ENCODE measurements at regions not wholly inside any gene's neighbourhood (a gene's known extent, or its start where the extent isn't known, plus 50 kb on each side); places are given as distances from the start of the nearest gene placed in this dataset.
"Not testable (repeated sequence)": the region's sequence is repeated elsewhere in the genome, so short reads cannot be mapped to it uniquely, and the experiment has no call there.

- no peak for DNase-seq (ENCODE audit: low read depth in 2 of 3, low spot score in 2 of 3)
Observed at GRCh38 chr3:107216229-107216628, 161.0 kb upstream of the CCDC54 start.

- DNase-seq (ENCODE audit: low read depth in 2 of 3, low spot score in 2 of 3), result no peak
Observed at GRCh38 chr3:107216711-107217110, 160.5 kb upstream of the CCDC54 start.

- DNase-seq (ENCODE audit: low read depth in 2 of 3, low spot score in 2 of 3), result no peak
Observed at GRCh38 chr3:107217172-107217571, 160.1 kb upstream of the CCDC54 start.

- DNase-seq (ENCODE audit: low read depth in 2 of 3, low spot score in 2 of 3), result no peak
Observed at GRCh38 chr3:107218864-107219269, 158.4 kb upstream of the CCDC54 start.

GRCh38 chr3:107220538-107220937 is 156.7 kb upstream of the CCDC54 start:
- no peak for DNase-seq (ENCODE audit: low read depth in 2 of 3, low spot score in 2 of 3)

GRCh38 chr3:107221856-107222255 is 155.4 kb upstream of the CCDC54 start:
- DNase-seq (ENCODE audit: low read depth in 2 of 3, low spot score in 2 of 3), result no peak

GRCh38 chr3:107222907-107223306 is 154.3 kb upstream of the CCDC54 start:
- no peak for DNase-seq (ENCODE audit: low read depth in 2 of 3, low spot score in 2 of 3)

GRCh38 chr3:107224026-107224596 is 153.1 kb upstream of the CCDC54 start:
- DNase-seq (ENCODE audit: low read depth in 2 of 3, low spot score in 2 of 3), result no peak

- DNase-seq (ENCODE audit: low read depth in 2 of 3, low spot score in 2 of 3), result no peak
Observed at GRCh38 chr3:107227091-107227490, 150.1 kb upstream of the CCDC54 start.

- DNase-seq (ENCODE audit: low read depth in 2 of 3, low spot score in 2 of 3), result not testable (repeated sequence)
Observed at GRCh38 chr3:107233877-107234276, 143.4 kb upstream of the CCDC54 start.

- no peak for DNase-seq (ENCODE audit: low read depth in 2 of 3, low spot score in 2 of 3)
Observed at GRCh38 chr3:107235193-107235927, 141.9 kb upstream of the CCDC54 start.

GRCh38 chr3:107235928-107236315 is 141.3 kb upstream of the CCDC54 start:
- peak; percentile 25 to 87 (median 68) for DNase-seq (ENCODE audit: low read depth in 2 of 3, low spot score in 2 of 3)

GRCh38 chr3:107236655-107237337 is 140.4 kb upstream of the CCDC54 start:
- no peak for DNase-seq (ENCODE audit: low read depth in 2 of 3, low spot score in 2 of 3)

- no peak for DNase-seq (ENCODE audit: low read depth in 2 of 3, low spot score in 2 of 3)
Observed at GRCh38 chr3:107238787-107239186, 138.5 kb upstream of the CCDC54 start.

- DNase-seq (ENCODE audit: low read depth in 2 of 3, low spot score in 2 of 3), result no peak
Observed at GRCh38 chr3:107239703-107240102, 137.5 kb upstream of the CCDC54 start.

- peak; percentile 45 to 82 (median 71) for DNase-seq (ENCODE audit: low read depth in 2 of 3, low spot score in 2 of 3)
Observed at GRCh38 chr3:107240183-107241091, 136.8 kb upstream of the CCDC54 start.

GRCh38 chr3:107241217-107241616 is 136.0 kb upstream of the CCDC54 start:
- peak in 2 of 3 donors; percentile 23 to 39 for DNase-seq (ENCODE audit: low read depth in 2 of 3, low spot score in 2 of 3)

GRCh38 chr3:107242579-107242978 is 134.7 kb upstream of the CCDC54 start:
- no peak for DNase-seq (ENCODE audit: low read depth in 2 of 3, low spot score in 2 of 3)

- DNase-seq (ENCODE audit: low read depth in 2 of 3, low spot score in 2 of 3), result no peak
Observed at GRCh38 chr3:107247116-107247515, 130.1 kb upstream of the CCDC54 start.

- DNase-seq (ENCODE audit: low read depth in 2 of 3, low spot score in 2 of 3), result no peak
Observed at GRCh38 chr3:107249132-107249531, 128.1 kb upstream of the CCDC54 start.

- DNase-seq (ENCODE audit: low read depth in 2 of 3, low spot score in 2 of 3), result no peak
Observed at GRCh38 chr3:107250221-107250620, 127.0 kb upstream of the CCDC54 start.
